GM18505 (cell line): ENCODE measurements at regions not wholly inside any gene's neighbourhood (a gene's known extent, or its start where the extent isn't known, plus 50 kb on each side); places are given as distances from the start of the nearest gene placed in this dataset.
"Not testable (repeated sequence)": the region's sequence is repeated elsewhere in the genome, so short reads cannot be mapped to it uniquely, and the experiment has no call there.

Experiments
- ATAC-seq: cut with Tn5 transposase; IDR thresholded peaks from one replicate; pipeline ENCODE4 v1.9.1; 2021; ENCODE audit not compliant: unreplicated experiment
- POLR2A ChIP-seq: IDR thresholded peaks from 4 replicates; pipeline ENCODE4 v1.6.1; 2011; ENCODE audit warnings: borderline replicate concordance; ENCODE audit not compliant: insufficient read depth, insufficient read length; ENCODE audit errors: extremely low read depth

DNA sequence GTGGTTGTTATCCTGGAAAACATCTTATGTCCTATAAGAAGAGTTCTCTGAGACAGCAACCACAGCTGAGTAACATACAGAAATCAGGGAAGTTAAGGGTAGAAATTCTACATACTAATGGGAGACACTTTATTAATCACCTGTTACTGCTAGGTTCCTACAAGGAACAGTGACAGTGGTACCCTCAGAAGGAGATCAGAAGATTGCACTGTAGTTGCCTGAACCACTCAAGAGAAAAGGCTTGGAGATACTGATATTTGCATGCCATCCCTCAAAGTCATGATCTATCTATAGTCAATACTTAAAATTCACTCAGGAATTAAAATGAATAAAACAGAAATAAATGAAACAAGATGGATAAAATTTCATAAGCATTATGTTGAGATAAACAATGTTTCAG, 136.0 kb downstream of the LMLN start:
- ATAC-seq: no peak
- TF ChIP-seq POLR2A: no peak

DNA sequence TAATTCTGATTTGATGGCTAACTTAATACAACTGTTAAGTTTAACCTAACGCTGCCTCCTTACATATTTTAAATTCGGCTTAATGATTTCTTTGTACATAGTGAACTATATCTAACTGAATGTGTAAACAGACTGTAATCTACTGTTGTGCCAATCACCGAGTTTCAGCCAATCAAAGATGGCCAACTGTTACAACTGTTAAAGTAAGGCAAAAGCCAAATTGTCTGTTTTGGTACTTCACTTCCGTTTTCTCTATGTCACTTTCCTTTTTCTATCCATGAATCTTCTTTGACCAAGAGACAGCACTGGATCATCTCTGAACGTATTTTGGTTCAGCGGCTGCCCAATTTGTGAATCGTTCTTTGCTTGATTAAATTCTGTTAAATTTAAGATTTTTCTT, 137.0 kb downstream of the LMLN start:
- no peak for TF ChIP-seq POLR2A
- no peak for ATAC-seq

DNA sequence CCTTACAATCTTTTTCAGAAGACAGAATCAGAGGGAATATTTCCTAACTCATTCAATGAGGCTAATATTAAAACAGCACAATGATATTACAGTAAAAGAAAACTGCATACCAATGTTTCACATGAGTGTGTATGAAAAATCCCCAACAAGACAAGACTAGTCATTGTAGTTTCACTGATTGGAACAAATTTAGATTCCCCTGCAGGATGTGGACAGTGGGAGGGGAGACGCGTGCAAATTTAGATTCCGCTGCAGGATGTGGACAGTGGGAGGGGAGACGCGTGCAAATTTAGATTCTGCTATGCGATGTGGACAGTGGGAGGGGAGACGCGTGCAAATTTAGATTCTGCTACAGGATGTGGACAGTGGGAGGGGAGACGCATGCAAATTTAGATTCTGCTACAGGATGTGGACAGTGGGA, 138.7 kb downstream of the LMLN start:
- ATAC-seq: not testable (repeated sequence)

DNA sequence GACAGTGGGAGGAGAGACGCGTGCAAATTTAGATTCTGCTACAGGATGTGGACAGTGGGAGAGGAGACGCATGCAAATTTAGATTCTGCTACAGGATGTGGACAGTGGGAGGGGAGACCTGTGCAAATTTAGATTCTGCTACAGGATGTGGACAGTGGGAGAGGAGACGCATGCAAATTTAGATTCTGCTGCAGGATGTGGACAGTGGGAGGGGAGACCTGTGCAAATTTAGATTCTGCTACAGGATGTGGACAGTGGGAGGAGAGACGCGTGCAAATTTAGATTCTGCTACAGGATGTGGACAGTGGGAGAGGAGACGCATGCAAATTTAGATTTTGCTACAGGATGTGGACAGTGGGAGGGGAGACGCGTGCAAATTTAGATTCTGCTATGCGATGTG, 143.1 kb downstream of the LMLN start:
- ATAC-seq: not testable (repeated sequence)

DNA sequence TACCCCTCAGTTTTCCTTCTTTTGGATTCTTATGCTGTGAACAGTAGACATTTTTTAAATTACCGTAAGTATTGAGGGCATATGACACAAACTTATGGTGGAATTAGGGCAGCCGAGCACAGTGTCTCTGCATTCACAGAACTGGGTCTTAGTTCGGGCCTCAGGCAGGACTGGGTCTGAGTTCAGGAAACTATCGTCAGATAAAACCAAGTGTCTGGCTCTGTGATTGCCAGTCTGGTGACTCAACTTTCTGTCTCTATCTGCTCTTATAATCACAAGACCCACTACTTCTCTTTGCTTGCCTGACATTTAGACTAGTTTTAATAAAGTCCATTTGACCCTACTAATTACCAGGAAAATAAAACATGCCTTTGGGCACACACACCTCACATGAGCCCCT, 146.2 kb downstream of the LMLN start:
- TF ChIP-seq POLR2A: no peak
- ATAC-seq: no peak

DNA sequence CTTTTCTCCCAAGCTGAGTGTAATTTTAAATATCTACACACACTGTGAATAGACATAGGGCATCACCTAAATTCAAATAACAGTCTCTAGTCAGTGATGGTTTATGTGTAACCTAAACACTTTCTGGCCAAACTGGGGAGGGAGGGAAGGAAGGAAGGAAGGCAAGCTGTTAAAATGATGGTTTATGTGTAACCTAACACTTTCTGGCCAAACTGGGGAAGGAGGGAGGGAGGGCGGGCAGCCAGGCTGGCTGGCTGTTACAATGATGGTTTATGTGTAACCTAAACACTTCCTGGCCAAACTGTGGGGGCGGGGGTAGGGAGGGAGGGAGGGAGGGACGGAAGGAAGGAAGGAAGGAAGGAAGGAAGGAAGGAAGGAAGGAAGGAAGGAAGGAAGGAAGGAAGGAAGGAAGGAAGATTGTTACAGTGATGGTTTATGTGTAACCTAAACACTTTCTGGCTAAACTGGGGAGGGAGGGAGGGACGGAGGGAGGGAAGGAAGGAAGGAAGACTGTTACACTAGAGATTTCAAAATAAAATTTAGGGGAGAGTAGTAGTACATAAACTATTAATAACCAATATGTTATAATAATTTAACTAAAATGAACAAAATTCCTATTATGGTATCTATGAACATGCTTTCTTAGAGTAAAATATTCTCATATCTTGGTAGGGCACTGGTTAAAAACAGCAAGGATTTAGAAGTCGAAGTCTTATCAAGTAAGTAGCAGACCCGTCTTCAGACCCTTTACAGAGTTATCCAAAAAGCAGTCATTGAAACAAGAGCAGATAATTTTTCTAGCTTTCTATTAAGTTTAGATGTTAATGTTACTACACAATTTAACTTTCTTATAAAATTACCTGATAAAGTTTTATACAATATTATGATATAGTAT, 148.1 kb downstream of the LMLN start:
- ATAC-seq: no peak
- no peak for TF ChIP-seq POLR2A

DNA sequence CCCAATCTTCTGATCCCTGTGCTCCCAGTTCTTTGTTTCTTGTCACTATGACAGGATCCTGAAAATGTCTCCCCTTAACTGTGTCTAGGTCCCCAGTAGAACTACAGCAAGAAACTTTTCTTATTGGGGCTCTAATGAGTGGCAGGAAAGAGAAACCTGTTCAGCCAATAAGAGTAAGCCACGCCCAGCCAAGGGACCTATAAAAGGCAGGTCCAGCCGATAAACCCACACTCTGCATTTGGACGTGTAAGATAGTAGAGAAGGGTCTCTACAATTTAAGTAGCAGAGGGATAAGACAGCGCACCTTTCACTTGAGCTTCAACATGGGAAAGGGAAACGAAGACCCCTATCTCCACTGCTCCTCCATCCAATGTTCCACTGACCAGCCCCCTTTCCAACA, 149.9 kb downstream of the LMLN start:
- no peak for ATAC-seq
- no peak for TF ChIP-seq POLR2A

DNA sequence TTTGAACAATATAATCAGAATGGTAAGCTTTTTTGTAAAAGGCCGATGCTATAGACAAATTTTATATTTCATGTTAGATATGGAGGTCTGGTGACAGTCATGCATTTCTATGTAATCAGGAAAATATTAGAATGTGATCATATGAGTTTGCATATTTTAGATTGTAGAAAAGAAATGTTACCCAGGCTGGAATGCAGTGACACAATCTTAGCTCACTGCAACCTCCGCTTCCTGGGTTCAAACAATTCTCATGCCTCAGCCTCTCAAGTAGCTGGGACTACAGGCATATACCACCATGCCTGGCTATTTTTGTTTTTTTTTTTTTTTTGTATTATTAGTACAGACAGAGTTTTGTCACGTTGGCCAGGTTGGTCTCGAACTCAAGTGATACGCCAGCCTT, 152.0 kb downstream of the LMLN start:
- no peak for ATAC-seq
- no peak for TF ChIP-seq POLR2A

DNA sequence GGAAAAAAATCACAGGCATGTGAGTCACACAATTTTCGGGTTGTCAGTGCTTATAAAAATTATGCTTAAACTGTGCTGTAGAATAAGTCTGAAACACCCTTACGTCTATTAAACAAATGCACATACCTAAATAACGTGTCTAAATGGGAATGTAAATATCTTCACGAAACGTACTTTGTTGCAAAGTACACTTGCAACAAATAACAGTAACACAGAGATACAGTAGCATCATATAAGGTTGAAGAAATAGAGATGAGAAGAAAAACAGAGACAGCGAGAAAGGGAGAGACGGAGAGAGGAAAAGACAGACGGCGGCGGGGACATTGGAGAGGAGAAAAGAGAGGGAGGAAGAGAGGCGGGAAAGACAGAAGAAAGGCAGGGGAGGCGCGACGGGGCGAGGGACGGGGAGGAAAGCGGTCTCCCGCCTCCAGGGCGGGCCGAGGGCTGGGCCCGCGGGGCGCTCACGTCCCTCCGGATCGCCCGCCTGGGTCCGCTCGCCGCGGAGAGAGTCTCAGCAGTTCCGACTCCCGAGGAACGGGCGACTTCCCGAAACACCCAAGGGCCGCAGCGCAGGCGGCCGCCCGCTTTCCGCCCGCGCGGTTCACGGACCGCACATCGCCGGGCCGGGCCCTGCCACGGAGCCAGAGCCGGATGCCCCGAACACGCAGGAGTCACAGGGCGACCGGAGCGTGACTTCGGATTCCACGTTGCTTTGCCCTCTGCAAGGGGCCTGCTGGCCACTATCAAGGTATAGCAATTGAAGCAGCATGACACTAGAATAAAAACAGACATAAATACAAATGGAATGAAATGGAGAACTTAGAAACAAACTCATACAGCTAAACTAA, 153.4 kb downstream of the LMLN start:
- no peak for ATAC-seq
- TF ChIP-seq POLR2A: no peak

DNA sequence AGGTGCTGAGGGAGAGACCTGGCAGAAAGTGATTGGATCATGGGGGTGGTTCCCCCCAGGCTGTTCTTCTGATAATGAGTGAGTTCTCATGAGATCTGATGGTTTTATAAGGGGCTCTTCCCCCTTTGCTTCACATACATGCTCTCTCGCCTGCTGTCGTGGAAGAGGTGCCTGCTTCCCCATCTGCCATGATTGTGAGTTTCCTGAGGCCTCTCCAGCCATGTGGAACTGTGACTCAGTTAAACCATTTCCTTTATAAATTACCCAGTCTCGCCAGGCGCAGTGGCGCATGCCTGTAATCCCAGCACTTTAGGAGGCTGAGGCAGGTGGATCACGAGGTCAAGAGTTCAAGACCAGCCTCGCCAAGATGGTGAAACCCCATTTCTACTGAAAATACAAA, 154.5 kb downstream of the LMLN start:
- ATAC-seq: not testable (repeated sequence)

DNA sequence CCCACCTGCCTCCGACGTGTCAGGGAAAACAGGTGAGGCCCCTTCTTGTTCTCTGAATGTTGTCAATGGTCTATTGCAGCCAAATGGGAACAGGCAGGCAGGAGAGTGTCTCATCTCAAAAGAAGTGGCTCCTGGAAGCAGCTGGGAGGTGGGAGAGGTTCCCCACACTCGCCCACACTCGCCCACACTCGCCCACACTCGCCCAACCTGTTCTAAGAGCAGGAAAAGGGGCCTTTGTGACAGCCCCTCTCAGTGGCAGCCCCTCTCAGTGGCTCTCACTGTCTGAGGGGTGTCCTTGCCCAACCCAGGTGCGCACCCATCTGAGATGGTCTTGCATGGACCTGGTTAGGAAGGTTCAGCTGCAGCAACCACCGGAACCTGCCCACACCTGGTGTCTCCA, 162.2 kb downstream of the LMLN start:
- not testable (repeated sequence) for ATAC-seq

DNA sequence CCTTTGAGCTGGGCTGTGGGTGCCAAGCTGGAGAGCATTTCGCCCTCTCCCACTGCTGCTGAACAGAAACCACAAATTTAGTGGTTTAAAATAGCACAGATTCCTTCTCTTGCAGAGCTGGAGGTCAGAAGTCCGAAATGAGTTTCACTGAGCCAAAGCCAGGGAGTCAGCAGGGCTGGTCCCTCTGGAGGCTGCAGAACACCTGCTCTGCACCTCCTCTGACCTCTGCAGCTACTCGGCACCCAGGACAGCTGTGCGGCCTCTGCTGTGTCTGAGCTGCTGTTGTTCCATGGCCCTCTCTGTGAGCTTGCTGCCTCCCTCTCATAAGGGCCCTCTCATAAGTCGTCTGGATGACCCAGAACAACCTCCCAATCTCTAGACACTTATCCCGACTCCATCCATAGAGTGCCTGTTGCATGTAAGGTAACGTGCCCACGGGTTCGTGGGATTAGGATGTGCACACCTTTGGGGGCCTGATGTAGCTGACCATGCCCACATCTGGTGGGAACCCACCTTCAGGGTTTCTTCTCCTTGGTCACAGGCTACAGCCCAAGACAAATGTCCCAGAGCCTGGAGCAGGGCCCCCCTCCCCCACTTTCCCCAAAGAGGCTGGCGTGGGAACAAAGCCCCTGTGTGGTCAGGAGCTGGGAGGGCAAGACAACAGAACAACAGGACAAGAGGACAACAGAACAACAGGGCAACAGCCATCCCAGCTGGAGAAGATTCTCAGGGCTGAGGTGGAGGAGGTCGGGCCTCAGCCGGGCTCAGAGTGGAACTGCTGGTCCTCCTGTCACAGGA, 177.2 kb downstream of the LMLN start:
- ATAC-seq: not testable (repeated sequence)

DNA sequence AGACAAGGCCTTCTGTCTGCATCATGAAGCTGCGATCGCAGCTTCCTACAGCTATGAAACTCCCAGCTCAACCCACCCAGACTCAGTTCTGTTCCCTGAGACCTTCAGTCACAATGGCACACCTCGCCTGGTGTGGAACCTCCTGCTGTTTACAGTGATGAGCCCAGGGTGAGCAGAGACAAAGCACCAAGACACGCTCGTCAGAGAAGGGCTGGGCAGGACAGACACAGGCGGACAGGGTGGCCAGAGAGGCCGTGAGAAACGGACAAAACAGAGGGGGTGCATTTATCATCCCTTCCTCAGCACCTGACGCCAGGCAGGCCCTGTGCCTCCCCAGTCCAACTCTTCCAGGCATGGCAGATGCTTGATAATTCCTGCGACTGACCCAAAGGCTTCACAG, 178.2 kb downstream of the LMLN start:
- ATAC-seq: not testable (repeated sequence)

DNA sequence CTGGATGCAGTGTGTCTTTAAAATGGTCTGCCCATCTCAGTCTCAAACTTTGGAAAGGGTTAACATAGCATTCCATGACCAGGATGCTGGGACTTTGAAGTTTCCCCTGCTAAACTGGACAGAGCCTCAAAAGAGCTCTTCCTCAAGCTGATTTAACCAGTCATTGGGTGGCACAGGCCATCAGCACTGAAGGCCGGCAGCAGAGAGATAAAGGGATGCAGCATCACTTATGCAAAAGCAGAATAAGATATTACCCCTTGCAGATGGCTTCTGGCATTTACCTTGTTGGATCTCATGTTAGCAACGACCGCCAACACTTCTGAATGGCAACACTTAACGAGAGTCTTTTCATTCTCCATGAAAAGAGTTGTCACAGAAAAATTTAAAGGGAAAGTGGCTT, 179.0 kb downstream of the LMLN start:
- ATAC-seq: not testable (repeated sequence)

DNA sequence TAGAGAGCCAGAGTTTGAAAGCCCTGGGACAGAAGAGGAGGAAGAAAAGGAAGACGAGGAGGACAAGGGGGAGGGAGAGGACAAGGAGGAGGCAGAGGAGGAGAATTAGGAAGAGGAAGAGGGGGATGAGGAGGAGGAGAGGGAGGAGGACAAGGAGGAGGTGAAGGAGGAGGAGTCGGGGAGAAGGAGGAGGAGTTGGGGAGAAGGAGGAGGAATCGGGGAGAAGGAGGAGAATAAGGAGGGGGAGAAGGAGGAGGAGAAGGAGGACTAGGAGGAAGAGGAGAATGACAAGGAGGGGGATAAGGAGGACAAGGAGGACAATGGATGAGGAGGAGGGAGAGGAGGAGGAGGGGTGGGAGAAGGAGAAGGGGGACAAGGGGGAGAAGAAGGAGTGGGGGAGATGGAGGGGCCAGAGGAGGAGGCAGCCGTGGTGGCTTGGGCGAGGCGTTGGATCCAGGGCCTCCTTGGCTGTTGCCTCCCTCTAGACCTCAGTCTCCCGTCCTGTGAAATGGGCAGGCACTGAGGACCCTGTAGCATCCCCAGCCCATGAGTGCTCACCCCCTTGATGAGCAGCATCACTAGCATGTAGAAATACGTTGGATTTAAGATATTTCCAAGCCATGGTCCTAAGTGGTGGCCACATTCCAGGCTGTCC, 179.6 kb downstream of the LMLN start:
- ATAC-seq: not testable (repeated sequence)

DNA sequence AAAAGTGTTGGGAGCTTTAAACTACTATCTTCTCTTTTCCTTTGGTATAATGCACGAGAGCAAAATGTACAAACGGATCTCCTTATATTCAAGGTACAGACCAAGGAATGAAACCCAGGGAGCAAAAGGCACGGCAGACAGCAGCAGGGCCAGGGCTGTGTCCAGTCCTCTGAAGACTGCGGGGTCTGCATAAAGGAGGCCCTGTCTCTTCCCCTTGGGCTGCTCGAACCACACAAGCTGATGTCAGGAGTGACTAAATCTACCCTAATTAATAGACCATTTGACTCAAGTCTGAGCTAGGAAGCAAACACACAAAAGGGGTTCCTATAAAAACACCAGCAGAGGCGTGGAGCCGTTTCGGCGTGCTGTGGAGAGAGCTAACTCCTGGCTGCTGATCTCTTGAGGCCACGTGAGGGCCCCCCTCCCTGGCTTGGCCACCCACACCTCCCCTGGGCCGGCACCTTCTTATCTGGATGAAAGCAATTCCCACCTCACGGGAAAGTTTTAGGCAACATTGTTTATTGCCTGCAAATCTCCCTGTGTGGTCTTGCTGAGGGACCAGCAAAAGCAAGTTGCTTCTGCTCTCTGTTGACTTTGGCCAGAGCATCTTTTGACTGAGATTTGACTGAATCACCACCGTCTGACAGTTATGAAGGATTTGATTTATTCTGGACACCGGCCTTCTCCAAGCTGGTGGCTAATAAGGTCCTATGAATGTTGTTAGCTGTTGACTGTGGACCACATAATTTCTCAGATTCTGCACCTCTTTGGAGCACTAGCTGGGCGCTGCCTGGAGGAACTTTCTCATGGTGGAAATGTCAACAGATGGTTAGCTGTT, 183.5 kb downstream of the LMLN start:
- ATAC-seq: not testable (repeated sequence)

DNA sequence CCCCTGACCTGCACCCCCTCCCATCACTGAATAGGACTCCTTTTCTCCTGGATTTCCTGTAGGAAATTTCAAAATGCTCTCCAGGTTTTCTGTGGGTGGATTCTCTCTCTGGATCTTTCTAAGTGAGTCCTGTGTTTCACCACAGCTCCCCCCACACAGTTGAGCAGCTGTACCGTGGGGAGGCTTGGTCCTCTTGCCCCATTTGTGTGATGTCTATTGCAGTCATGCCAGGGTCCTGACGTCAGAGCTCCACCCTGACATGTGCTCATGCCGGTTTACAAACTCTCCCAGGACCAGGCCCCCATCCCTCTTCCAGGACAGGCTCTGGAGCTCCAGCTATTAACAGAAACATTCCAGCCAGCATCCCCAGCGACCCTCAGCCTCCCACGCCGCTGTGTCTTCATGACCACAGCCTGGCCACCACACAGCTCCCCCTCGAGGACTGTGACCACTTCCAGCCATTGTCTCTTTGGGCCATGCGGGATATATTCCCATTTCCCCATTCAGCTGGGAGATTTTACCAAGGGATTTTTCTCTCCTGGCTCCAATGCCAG, 185.3 kb downstream of the LMLN start:
- not testable (repeated sequence) for ATAC-seq

DNA sequence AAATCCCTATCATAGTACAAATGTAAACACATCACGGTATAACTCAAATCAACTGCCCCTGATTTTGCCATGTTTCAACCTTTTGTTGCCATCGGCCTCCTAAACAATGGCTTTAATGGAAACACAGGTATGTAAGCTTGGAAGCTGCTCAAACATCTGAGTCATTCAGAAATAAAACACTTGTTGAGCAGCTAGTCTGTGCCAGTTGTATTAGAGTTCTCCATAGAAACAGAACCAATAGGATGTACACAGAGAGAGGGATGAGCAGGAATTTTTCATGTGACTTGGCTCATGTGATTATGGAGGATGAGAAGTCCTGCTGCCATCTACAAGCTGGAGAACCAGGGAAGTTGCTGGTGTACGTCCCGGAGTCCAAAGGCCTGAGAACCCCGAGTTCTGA, 186.1 kb downstream of the LMLN start:
- ATAC-seq: not testable (repeated sequence)
